Fibroblast of lung (primary cell): ENCODE measurements at regions not wholly inside any gene's neighbourhood (a gene's known extent, or its start where the extent isn't known, plus 50 kb on each side); places are given as distances from the start of the nearest gene placed in this dataset.

Experiments
- EZH2 ChIP-seq: IDR thresholded peaks from 2 replicates; pipeline ENCODE4 v1.5.1; 2012; ENCODE audit warnings: low read length, control low read depth, mild to moderate bottlenecking; ENCODE audit errors: missing control alignments
- TF ChIP-seq, protein P1 (sequence below), 2 donors: IDR thresholded peaks in 1 of 2; conservative IDR thresholded peaks in 1 of 2; 1 replicate in 1 of 2; 2 replicates in 1 of 2; pipeline ENCODE4 v1.5.1; 2011 to 2012; ENCODE audit warnings: low read length in 2 of 2, control low read depth in 1 of 2, inconsistent platforms in 1 of 2, low read depth in 1 of 2, mild to moderate bottlenecking in 1 of 2

DNA sequence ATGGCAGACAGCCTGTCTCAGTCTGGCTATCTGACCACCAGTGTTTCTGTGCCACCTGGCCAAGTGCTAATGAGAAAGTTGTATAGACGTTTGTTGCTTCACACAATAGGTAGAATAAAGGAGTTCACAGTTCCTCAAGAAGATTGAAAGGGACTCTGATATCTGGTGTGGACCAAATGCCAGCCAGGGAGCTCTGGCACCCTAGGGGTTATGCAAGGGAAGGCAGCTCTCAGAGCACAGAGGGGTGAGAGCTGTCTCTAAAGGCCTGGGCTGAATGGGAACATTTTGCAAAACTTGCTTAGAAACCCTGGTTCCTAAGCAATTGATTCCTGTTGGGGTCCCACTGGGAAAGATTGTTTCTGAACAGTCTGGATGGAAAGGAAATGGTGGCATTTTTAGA lies 553.8 kb downstream of the EPHA4 start:
- TF ChIP-seq, protein P1, sequence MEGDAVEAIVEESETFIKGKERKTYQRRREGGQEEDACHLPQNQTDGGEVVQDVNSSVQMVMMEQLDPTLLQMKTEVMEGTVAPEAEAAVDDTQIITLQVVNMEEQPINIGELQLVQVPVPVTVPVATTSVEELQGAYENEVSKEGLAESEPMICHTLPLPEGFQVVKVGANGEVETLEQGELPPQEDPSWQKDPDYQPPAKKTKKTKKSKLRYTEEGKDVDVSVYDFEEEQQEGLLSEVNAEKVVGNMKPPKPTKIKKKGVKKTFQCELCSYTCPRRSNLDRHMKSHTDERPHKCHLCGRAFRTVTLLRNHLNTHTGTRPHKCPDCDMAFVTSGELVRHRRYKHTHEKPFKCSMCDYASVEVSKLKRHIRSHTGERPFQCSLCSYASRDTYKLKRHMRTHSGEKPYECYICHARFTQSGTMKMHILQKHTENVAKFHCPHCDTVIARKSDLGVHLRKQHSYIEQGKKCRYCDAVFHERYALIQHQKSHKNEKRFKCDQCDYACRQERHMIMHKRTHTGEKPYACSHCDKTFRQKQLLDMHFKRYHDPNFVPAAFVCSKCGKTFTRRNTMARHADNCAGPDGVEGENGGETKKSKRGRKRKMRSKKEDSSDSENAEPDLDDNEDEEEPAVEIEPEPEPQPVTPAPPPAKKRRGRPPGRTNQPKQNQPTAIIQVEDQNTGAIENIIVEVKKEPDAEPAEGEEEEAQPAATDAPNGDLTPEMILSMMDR (conservative IDR thresholded peaks at IDR 0.05 in 1 of 2, IDR thresholded peaks at IDR 0.05 in 1 of 2; ENCODE audit: low read depth in 1 of 2, low read length in 2 of 2), result no peak
- no peak for TF ChIP-seq EZH2
